ENCODE measurements at regions not wholly inside any gene's neighbourhood (a gene's known extent, or its start where the extent isn't known, plus 50 kb on each side); places are given as distances from the start of the nearest gene placed in this dataset.
A peak's percentile ranks its signal among the peaks of the same experiment; 100 is the strongest.

DNA sequence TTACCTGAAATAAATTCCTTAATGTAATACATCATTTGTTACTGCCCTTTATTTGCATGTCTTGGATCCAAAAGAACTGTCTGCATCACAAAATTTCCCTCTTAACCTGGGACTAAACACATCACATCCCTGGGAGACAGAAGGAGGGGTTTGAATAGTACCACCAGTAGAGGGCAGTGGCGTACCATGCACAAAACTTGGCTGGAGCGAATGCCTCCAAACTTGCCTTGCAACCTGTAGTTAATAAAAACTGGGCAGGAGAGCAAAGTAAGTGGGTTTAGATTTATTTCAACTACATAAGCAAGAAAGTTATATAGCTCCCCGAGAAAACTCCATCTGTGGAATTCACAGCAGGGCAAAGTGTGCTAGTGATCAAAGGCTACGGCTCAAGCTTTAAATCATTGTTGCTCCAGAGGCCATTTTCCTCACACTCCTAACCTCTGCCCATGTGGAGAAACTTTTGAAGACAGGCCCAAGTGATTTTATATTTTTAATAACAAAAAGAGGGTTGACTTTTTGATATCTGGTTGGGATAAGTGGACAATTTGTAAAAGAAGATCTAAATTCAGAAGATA lies 1176.7 kb upstream of the SEL1L start:
- DNase-seq (ENCODE audit: low spot score) = peak; percentile 57

DNA sequence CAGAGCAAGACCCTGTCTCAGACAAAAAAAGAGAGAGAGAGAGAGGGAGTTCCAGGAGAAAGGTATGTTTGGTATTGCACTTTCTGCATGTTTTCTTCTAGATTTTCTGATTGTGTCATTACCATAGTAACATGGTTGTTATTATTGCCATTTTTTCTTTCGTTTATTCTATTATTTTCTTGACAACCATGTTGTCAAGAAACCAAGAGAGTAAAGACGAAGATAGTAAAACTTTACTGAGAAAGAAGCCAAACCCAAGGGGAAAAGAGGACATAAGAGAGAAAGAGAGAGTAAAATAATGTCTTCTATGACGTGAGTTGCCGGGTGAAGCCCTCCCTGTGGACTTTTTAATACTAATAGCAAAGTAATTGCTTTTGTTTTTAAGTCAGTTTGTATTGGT lies 1186.0 kb upstream of the SEL1L start:
- no peak for DNase-seq (ENCODE audit: low spot score)

DNA sequence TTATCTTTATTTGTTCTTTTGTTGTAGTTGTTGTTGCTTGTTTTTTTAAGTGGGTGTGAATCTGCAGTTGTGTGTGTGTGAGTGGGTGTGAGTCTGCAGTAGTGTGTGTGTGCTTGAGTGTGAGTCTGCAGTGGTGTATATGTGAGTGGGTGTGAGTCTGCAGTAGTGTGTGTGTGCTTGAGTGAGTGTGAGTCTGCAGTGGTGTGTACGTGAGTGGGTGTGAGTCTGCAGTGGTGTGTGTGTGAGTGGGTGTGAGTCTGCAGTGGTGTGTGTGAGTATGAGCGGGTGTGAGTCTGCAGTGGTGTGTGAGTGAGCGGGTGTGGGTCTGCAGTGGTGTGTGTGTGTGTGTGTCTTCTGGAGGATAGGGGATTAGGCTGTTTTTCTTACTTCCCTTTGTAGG lies 1186.8 kb upstream of the SEL1L start:
- DNase-seq (ENCODE audit: low spot score) = no peak

DNA sequence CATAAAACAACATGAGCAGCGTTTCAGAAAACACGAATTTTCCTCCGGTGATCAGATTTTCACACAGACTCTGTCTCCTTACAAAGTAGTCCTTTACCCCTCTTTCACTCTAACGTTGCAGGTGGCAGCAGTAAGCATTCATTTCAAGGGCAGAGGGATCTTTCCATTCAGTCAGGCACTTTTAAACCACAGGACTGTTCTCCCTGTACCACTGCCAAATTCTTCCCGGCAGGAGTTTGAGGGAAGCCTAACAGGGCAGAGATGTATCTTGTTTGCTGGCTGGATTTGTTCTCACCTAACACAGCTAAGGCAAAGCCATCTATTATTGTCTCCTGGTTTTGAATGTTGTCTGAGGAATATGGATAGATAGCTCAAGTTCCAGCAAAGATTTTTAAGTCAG lies 1187.3 kb upstream of the SEL1L start:
- no peak for DNase-seq (ENCODE audit: low spot score)

GRCh38 chr14:82724316-82724715 lies 1190.7 kb upstream of the SEL1L start:
- DNase-seq (ENCODE audit: low spot score) = no peak

- no peak for DNase-seq (ENCODE audit: low spot score)
Measured at GRCh38 chr14:82725213-82725612, 1191.6 kb upstream of the SEL1L start.

- no peak for DNase-seq (ENCODE audit: low spot score)
Measured at GRCh38 chr14:82731526-82731925, 1197.9 kb upstream of the SEL1L start.

- DNase-seq (ENCODE audit: low spot score) = no peak
Measured at GRCh38 chr14:82740547-82740946, 1206.9 kb upstream of the SEL1L start.

GRCh38 chr14:82755476-82755875 lies 1221.8 kb upstream of the SEL1L start:
- no peak for DNase-seq (ENCODE audit: low spot score)

DNA sequence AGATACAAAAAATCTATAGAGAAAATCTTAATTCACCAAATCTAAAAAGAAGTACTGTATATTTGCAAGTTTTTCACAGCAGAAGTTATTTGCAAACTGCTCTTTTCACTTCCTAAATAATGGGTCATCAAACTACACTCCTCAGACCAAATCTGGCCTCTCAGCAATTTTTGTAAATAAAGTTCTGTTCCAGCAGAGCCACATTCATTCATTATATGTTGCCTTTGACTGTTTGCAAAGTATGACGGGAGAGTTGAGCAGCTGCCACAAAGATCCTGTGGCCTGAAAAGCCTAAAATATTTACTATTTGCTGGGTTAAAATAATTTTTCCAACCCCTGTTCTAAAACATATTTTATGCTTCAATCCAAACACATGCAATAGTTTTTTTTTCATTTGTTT lies 1222.3 kb upstream of the SEL1L start:
- no peak for DNase-seq (ENCODE audit: low spot score)

DNA sequence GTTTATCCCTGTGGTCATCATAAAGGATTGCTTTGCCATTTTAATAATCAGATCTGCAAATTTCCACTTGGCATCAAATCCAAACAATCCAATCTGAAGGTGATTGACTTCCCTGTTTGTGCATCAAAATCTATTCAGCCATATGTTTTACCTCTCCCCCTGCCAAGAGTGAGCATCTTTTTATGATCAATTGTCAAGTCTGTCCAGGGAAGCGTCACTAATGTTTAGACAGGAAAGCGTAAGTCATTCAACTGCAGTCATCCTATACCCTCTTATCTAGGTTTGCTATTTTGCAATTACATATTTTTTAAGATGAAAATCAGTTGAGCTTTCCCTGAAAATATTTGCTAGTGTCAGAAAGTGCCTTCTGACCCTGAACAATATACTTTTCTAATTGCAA lies 1224.1 kb upstream of the SEL1L start:
- no peak for DNase-seq (ENCODE audit: low spot score)

DNA sequence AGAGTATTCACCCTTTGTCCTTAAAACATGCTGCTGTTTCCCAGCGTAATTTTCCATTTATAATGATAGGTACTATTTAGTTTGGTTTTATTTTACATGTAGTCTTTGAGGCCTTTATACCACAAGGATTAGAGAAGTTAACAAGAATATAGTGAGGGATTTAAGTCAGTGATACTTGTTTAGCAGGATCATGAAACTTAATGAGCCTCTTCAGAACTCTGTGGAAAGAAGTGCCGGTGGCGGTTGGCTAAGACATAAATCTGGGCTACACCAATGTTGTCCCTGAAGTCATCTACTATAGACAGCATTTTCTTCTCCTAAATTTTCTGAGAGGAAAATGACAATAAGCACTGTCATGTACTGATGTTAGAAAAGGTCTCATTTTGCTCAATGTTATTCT lies 1226.0 kb upstream of the SEL1L start:
- DNase-seq (ENCODE audit: low spot score) = no peak

GRCh38 chr14:82766123-82766522 lies 1232.5 kb upstream of the SEL1L start:
- no peak for DNase-seq (ENCODE audit: low spot score)

DNA sequence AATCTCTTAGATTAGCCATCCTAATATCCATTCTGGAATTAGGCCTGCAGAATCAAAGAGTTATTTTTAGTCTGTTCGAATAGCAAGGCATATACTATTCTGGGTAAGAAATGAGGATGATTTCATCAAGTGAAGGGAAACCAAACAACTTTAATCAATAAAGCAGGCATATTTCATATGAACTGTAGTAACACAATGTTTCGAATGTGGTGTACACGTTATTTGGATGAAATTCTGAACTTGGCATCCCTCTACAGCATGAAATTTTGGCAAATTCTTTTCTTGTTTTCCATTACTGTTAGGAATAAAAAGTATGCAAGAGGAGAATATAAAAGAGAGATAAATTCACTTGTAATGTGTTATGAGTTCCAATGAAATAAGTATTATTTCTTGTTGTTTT lies 1233.3 kb upstream of the SEL1L start:
- DNase-seq (ENCODE audit: low spot score) = no peak

- no peak for DNase-seq (ENCODE audit: low spot score)
Measured at GRCh38 chr14:82776958-82777357, 1243.3 kb upstream of the SEL1L start.

GRCh38 chr14:82778008-82778590 lies 1244.4 kb upstream of the SEL1L start:
- DNase-seq (ENCODE audit: low spot score) = no peak

GRCh38 chr14:82778601-82779000 lies 1244.9 kb upstream of the SEL1L start:
- DNase-seq (ENCODE audit: low spot score) = no peak

DNA sequence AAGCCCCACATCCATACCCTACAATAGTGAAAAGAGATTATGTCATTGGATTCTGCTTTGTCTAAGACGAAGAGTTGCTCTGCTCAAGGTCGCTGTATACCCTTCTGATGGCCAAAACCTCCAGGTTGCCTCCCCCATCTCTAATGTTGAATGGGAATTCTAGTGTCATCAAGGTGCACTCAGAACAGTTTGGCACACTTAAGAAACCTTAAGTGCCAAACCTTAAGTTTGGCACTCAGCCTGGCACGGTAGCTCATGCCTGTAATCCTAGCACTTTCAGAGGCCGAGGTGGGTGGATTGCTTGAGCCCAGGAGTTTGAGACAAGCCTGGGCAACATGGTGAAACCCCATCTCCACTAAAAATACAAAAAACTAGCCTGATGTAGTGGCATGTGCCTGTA lies 1245.6 kb upstream of the SEL1L start:
- DNase-seq (ENCODE audit: low spot score) = no peak

GRCh38 chr14:82785756-82786482 lies 1252.3 kb upstream of the SEL1L start:
- DNase-seq (ENCODE audit: low spot score) = no peak

- no peak for DNase-seq (ENCODE audit: low spot score)
Measured at GRCh38 chr14:82786483-82786880, 1252.8 kb upstream of the SEL1L start.

DNA sequence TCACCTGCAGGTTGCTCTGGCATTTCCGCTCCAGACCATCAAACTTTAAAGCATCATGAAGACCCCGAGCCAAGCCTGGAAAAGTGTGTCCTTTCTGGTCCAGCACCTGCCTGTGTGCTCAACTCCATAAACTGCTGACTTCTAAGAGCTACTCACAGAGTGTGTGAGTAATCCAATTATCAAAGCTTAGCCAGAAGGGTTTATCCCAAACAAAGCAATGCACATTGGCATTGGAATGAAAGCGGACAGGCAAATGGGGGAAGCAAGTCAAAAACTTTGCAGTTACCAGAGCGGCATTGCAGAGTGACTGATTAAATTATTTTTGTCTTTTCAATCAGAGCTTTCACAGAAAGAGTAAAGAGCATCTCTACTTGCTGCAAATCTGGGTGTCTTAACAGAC lies 1262.4 kb upstream of the SEL1L start:
- no peak for DNase-seq (ENCODE audit: low spot score)

GRCh38 chr14:82798276-82798675 lies 1264.6 kb upstream of the SEL1L start:
- no peak for DNase-seq (ENCODE audit: low spot score)
